Chondrocyte (in vitro differentiated cells): ENCODE measurements at regions not wholly inside any gene's neighbourhood (a gene's known extent, or its start where the extent isn't known, plus 50 kb on each side); places are given as distances from the start of the nearest gene placed in this dataset.

ENCODE experiments used
- DNase-seq: peaks from one replicate; pipeline ENCODE4 v3.0.0; 2021; ENCODE audit warnings: mixed read lengths, low spot score
- H3K27ac Mint-ChIP-seq: one replicate; pipeline ENCODE4 v1.8.0; 2021; ENCODE audit warnings: mild to moderate bottlenecking, moderate library complexity, mixed read lengths; ENCODE audit not compliant: unreplicated experiment
- H3K27me3 Mint-ChIP-seq: 2 replicates; pipeline ENCODE4 v1.8.0; 2021; ENCODE audit warnings: low read depth, mixed read lengths
- H3K36me3 Mint-ChIP-seq: 2 replicates; pipeline ENCODE4 v1.8.0; 2021; ENCODE audit warnings: low read depth, mixed read lengths
- H3K4me1 Mint-ChIP-seq: 2 replicates; pipeline ENCODE4 v1.8.0; 2021; ENCODE audit warnings: low read depth, mild to moderate bottlenecking, mixed read lengths
- H3K4me3 Mint-ChIP-seq: one replicate; pipeline ENCODE4 v1.8.0; 2021; ENCODE audit warnings: mild to moderate bottlenecking, moderate library complexity, mixed read lengths; ENCODE audit not compliant: unreplicated experiment
- H3K9me3 Mint-ChIP-seq: 2 replicates; pipeline ENCODE4 v1.8.0; 2021; ENCODE audit warnings: low read depth, mixed read lengths
- TF ChIP-seq, protein P1 (sequence below): fragments of 200-600 bp; sonication (generic); IDR thresholded peaks from 2 replicates; pipeline ENCODE4 v1.5.0; 2021; ENCODE audit warnings: antibody characterized with exemption, mild to moderate bottlenecking, moderate library complexity

DNA sequence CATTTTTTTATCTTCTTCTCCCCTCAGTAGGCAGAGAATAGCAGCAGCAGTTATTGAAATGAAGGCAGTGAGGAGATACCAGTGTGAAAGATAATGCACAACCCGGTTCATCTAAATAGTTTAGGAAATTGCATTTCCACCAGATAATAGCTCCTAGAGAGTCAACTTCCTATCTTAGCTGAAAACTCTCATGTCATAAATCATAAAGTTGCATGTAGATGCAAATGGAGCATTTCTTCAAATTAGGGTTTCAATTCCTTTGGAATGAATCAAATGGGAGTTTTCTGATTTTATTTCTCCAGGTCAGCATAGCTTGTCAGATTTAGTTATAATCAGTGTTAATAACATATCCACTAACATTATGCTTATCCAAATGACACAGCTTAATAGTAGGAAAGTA, 335.3 kb downstream of the CNTNAP4 start:
- no peak for DNase-seq
- Mint-ChIP-seq H3K4me1 (no peaks in the 10 kb centered on the region), H3K27me3 (no peaks in the 10 kb centered on the region)

DNA sequence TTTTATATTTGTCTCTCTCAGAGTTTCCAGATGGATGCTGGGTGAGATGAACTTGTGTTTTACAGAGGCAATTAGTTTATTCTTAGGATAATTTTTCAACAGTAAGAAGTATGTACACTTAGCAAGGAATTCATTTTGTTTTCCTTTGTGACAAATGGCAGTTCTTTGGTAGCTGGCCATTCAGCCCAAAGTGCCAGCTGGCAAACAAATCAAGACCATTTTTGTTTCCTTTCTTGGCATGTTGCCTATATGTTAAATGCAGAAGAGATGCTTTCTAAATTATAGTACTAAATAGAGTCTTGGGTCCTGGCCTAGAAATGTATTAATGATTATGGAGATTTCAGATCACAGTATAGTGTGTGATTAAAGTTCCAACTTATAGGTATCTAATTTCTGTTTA, 337.1 kb downstream of the CNTNAP4 start:
- Mint-ChIP-seq H3K4me1 (no peaks in the 10 kb centered on the region), H3K27ac (no peak overlapping the region), H3K27me3 (no peaks in the 10 kb centered on the region), H3K4me3 (no peak overlapping the region), H3K36me3 (no peaks in the 10 kb centered on the region), H3K9me3 (no peaks in the 10 kb centered on the region)
- no peak for DNase-seq
- TF ChIP-seq, protein P1, sequence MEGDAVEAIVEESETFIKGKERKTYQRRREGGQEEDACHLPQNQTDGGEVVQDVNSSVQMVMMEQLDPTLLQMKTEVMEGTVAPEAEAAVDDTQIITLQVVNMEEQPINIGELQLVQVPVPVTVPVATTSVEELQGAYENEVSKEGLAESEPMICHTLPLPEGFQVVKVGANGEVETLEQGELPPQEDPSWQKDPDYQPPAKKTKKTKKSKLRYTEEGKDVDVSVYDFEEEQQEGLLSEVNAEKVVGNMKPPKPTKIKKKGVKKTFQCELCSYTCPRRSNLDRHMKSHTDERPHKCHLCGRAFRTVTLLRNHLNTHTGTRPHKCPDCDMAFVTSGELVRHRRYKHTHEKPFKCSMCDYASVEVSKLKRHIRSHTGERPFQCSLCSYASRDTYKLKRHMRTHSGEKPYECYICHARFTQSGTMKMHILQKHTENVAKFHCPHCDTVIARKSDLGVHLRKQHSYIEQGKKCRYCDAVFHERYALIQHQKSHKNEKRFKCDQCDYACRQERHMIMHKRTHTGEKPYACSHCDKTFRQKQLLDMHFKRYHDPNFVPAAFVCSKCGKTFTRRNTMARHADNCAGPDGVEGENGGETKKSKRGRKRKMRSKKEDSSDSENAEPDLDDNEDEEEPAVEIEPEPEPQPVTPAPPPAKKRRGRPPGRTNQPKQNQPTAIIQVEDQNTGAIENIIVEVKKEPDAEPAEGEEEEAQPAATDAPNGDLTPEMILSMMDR = no peak

More for the DNA sequence above, 335.3 kb downstream of the CNTNAP4 start:
- Mint-ChIP-seq H3K9me3 (no peaks in the 10 kb centered on the region), H3K27ac (no peak overlapping the region), H3K4me3 (no peak overlapping the region), H3K36me3 (no peaks in the 10 kb centered on the region)
- TF ChIP-seq, protein P1 = no peak

DNA sequence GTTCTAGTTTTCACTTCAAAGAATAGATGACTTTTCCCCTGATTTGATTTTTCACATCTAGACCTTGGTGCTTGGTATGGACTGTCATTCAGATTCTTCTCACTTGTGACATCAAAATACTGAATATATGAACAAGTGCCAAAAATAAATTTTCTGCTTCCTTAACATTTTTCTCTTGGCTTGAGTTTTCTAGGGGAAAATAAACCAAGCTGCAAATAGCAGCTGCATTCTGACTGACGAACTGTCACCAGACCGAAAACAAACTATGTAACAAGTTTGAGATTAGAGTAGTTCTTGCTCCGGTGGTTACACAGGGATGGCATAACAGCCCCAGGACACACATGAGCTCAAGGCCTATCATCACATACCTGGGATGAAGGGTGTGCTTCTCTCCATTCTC, 345.7 kb downstream of the CNTNAP4 start:
- Mint-ChIP-seq H3K9me3 (no peaks in the 10 kb centered on the region), H3K4me1 (no peaks in the 10 kb centered on the region), H3K27ac (no peak overlapping the region), H3K36me3 (no peaks in the 10 kb centered on the region), H3K27me3 (no peaks in the 10 kb centered on the region), H3K4me3 (no peak overlapping the region)
- DNase-seq = no peak
- TF ChIP-seq, protein P1 = no peak

DNA sequence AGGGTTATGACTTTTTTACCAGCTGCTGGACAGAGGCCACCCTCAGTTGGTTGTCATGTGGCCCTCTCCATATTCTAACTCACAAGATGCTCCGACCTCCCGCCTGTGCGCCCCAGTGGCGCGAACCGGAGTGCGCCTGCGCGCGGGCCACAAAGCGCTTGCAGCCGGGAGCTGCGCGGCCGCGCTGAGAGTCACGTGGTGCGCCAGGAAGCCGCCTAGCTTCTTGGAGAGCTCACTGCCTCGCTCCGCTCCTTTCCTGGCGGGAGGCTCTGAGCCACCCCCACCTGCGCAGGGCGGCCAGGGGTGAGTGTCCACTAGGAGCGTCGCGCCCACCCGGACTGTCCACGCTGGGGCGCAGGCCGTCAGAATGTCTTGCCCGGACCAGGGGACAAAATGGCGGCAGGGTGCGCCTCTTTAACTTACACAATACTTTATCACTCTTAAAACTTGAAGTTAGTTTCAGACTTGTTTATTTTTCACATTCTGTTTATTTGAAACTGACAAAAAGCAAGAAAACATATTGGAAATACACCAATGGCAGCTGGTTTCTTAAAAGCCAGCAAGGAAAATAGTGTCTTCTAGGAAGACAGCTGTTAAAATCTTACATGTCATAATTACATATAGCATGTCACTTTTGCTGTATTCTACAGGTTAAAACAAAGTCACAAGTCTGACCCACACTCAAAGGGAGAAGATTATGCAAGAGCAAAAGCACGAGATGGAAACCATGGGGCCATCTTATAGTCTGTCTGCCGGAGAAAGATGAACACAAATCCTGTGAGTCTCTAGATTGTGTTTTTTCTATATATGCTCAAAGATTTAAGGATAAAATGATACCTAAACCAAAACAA, 357.9 kb downstream of the CNTNAP4 start:
- no peak for DNase-seq
- Mint-ChIP-seq H3K36me3 (no peaks in the 10 kb centered on the region), H3K4me1 (no peaks in the 10 kb centered on the region), H3K27me3 (no peaks in the 10 kb centered on the region), H3K4me3 (no peak overlapping the region), H3K9me3 (peaks cover 19% of the 10 kb centered on the region), H3K27ac (no peak overlapping the region)
- TF ChIP-seq, protein P1 = no peak

DNA sequence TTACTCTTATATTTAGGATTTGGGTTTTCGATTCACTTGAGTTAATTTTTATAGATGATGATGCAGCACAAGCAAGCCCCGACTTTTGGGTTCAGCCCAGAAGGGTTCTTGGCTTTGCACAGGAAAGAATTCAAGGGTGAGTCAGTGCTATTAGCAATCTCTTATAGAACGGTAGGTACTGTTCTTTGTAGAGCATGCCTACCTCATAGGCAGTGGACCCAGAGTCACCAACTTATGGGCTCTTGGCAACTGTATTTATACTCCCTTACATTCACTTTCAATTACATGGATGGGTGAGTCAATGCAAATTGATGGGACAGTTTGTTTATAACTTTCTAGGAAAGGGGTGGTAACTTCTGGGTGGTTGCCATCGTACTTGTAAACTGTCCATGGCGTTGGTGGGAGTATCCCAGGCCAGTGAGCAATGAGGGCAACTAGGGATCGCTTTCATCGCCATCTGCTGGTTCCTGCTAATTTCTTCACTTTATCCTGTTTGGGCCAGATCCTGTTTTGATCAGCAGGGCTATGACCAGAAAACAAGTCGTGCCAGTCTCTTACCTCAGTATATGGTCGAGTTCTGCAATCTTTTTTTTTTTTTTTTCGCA, 362.6 kb downstream of the CNTNAP4 start:
- no peak overlapping the region for H3K4me3 Mint-ChIP-seq
- peaks cover 1% of the 10 kb centered on the region for H3K27me3 Mint-ChIP-seq
- no peak overlapping the region for H3K27ac Mint-ChIP-seq
- peaks cover 4% of the 10 kb centered on the region for H3K9me3 Mint-ChIP-seq
- DNase-seq = no peak
- H3K4me1 Mint-ChIP-seq = no peaks in the 10 kb centered on the region
- H3K36me3 Mint-ChIP-seq = no peaks in the 10 kb centered on the region
- TF ChIP-seq, protein P1 = peak; percentile 52
